IMR-90 (cell line): ENCODE measurements at regions not wholly inside any gene's neighbourhood (a gene's known extent, or its start where the extent isn't known, plus 50 kb on each side); places are given as distances from the start of the nearest gene placed in this dataset.

Experiments used
- ATAC-seq: fragments of 200-7000 bp; cut with Tn5 transposase; 2 replicates; pipeline ENCODE4 v1.9.1; 2020; ENCODE audit warnings: low read depth, mild to moderate bottlenecking, moderate library complexity
- BruUV-seq: library from RNA; stranded (reverse); fragments of 400-500 nt; replicated peaks from 2 replicates; lab custom pipeline; 2021; lab: Mats Ljungman, UMichigan
- CTCF ChIA-PET: fragments of 300-600 bp; formaldehyde crosslinking; extraction: SDS; loops from one replicate; lab custom pipeline; 2021; ENCODE audit warnings: antibody characterized with exemption; lab: Yijun Ruan, JAX
- POLR2A ChIA-PET: fragments of 300-600 bp; sonication (Branson Sonifier 250); formaldehyde crosslinking; loops from one replicate; lab custom pipeline; 2022; ENCODE audit warnings: antibody characterized with exemption; ENCODE audit not compliant: unreplicated experiment; lab: Charles Lee
- DNase-seq: peaks from one replicate; pipeline ENCODE4 v3.0.0; 2013
- H2AFZ ChIP-seq: replicated peaks from 2 replicates; pipeline ENCODE3; 2013; ENCODE audit warnings: low read length, mild to moderate bottlenecking; ENCODE audit not compliant: poor library complexity
- H2AK5ac ChIP-seq: 2 replicates; pipeline ENCODE4 v1.6.1; 2013; ENCODE audit warnings: low read depth, low read length, inconsistent platforms
- H2AK9ac ChIP-seq: replicated peaks from 2 replicates; pipeline ENCODE3; 2013; ENCODE audit warnings: mild to moderate bottlenecking, low read depth, low read length, moderate library complexity; ENCODE audit not compliant: poor library complexity
- H2BK120ac ChIP-seq: 2 replicates; pipeline ENCODE4 v1.6.1; 2013; ENCODE audit warnings: low read depth, low read length, inconsistent platforms
- H2BK15ac ChIP-seq: 3 replicates; pipeline ENCODE4 v1.6.1; 2013; ENCODE audit warnings: low read depth, low read length, inconsistent platforms
- H2BK20ac ChIP-seq: 2 replicates; pipeline ENCODE4 v1.6.1; 2013; ENCODE audit warnings: low read depth, mild to moderate bottlenecking, inconsistent platforms, low read length, moderate library complexity
- H2BK5ac ChIP-seq: 2 replicates; pipeline ENCODE4 v1.6.1; 2013; ENCODE audit warnings: mild to moderate bottlenecking, low read depth, low read length, inconsistent platforms; ENCODE audit not compliant: poor library complexity, severe bottlenecking
- H3K14ac ChIP-seq: replicated peaks from 2 replicates; pipeline ENCODE4 v1.6.1; 2013; ENCODE audit warnings: low read depth, low read length, inconsistent platforms
- H3K18ac ChIP-seq: 2 replicates; pipeline ENCODE4 v1.6.1; 2013; ENCODE audit warnings: low read depth, low read length, control low read depth
- H3K23ac ChIP-seq: 2 replicates; pipeline ENCODE4 v1.6.1; 2013; ENCODE audit warnings: low read depth, low read length, inconsistent platforms
- H3K27ac ChIP-seq: 2 replicates; pipeline ENCODE4 v1.5.1; 2013; ENCODE audit warnings: mild to moderate bottlenecking, control low read depth, low read length; ENCODE audit not compliant: insufficient read depth
- H3K27me3 ChIP-seq: 2 replicates; pipeline ENCODE4 v1.6.1; 2013; ENCODE audit warnings: low read length; ENCODE audit not compliant: control insufficient read depth, insufficient read depth
- H3K36me3 ChIP-seq: 2 replicates; pipeline ENCODE4 v1.6.1; 2013; ENCODE audit warnings: low read length, mixed read lengths; ENCODE audit not compliant: control insufficient read depth, insufficient read depth
- H3K4ac ChIP-seq: 2 replicates; pipeline ENCODE4 v1.6.1; 2013; ENCODE audit warnings: low read depth, low read length, inconsistent platforms
- H3K4me1 ChIP-seq: 2 replicates; pipeline ENCODE4 v1.6.1; 2013; ENCODE audit warnings: low read length, mixed read lengths; ENCODE audit not compliant: control insufficient read depth, insufficient read depth
- H3K4me2 ChIP-seq: 2 replicates; pipeline ENCODE4 v1.6.1; 2013; ENCODE audit warnings: low read depth, mild to moderate bottlenecking, control low read depth, low read length, moderate library complexity
- H3K4me3 ChIP-seq: 2 replicates; pipeline ENCODE4 v1.5.1; 2013; ENCODE audit warnings: low read depth, mild to moderate bottlenecking, control low read depth, low read length, moderate library complexity; ENCODE audit not compliant: insufficient read depth
- H3K56ac ChIP-seq: 2 replicates; pipeline ENCODE4 v1.6.1; 2013; ENCODE audit warnings: low read length, inconsistent platforms; ENCODE audit not compliant: insufficient read depth; ENCODE audit errors: extremely low read depth
- H3K79me1 ChIP-seq, 2 experiments: 2 replicates each; pipeline ENCODE4 v1.6.1; 2013; ENCODE audit warnings: low read length in 2 of 2, inconsistent platforms in 1 of 2, low read depth in 1 of 2
- H3K9ac ChIP-seq: 2 replicates; pipeline ENCODE4 v1.6.1; 2013; ENCODE audit warnings: low read depth, low read length, control low read depth
- H3K9me1 ChIP-seq: 2 replicates; pipeline ENCODE4 v1.6.1; 2013; ENCODE audit warnings: low read length, inconsistent platforms; ENCODE audit not compliant: insufficient read depth
- H3K9me3 ChIP-seq: 2 replicates; pipeline ENCODE4 v1.6.1; 2013; ENCODE audit warnings: low read length; ENCODE audit not compliant: control insufficient read depth, insufficient read depth
- H4K20me1 ChIP-seq: 2 replicates; pipeline ENCODE4 v1.6.1; 2013; ENCODE audit warnings: low read length, inconsistent platforms; ENCODE audit not compliant: insufficient read depth
- H4K5ac ChIP-seq: 2 replicates; pipeline ENCODE4 v1.6.1; 2013; ENCODE audit warnings: mild to moderate bottlenecking, low read depth, low read length, control low read depth
- H4K8ac ChIP-seq, 2 experiments: 2 replicates each; pipeline ENCODE4 v1.6.1; 2013; ENCODE audit warnings: low read depth in 2 of 2, low read length in 2 of 2, control low read depth in 1 of 2, inconsistent platforms in 1 of 2
- H4K91ac ChIP-seq: 2 replicates; pipeline ENCODE4 v1.6.1; 2013; ENCODE audit warnings: low read depth, low read length, inconsistent platforms; ENCODE audit not compliant: insufficient read depth
- ELK1 ChIP-seq: fragments of 150-350 bp; IDR thresholded peaks from 2 replicates; pipeline ENCODE4 v1.6.1; 2016; ENCODE audit warnings: low read depth, mild to moderate bottlenecking, low read length, moderate library complexity, borderline replicate concordance
- FOS ChIP-seq: fragments of 150-350 bp; IDR thresholded peaks from 2 replicates; pipeline ENCODE4 v1.6.1; 2016; ENCODE audit warnings: low read depth, low read length
- POLR2A ChIP-seq: IDR thresholded peaks from 2 replicates; pipeline ENCODE4 v1.6.1; 2012; ENCODE audit warnings: mild to moderate bottlenecking, low read depth, low read length
- USF2 ChIP-seq: fragments of 150-350 bp; IDR thresholded peaks from 2 replicates; pipeline ENCODE4 v1.6.1; 2017; ENCODE audit warnings: mild to moderate bottlenecking, antibody characterized with exemption, low read length, low read depth
- WGBS, 2 experiments: methylation state at CpG; one replicate each; pipeline versions ENCODE4 v1.1.5 to v1.1.7; 2013; ENCODE audit warnings: missing lambda C conversion rate in 2 of 2; ENCODE audit not compliant: insufficient read length in 1 of 2; ENCODE audit errors: extremely low coverage in 2 of 2; 5-methylcytosine and 5-hydroxymethylcytosine counted together
- dilution Hi-C: fragments of 300-500 bp; cut with HindIII; formaldehyde crosslinking; loops from one replicate; pipeline ENCODE4 v1.14.3; 2018; ENCODE audit warnings: low sequenced_read_pairs; ENCODE audit not compliant: unreplicated experiment
- in situ Hi-C: fragments of 300-500 bp; cut with MboI; formaldehyde crosslinking; loops from 3 replicates; pipeline ENCODE4 v1.14.3; 2019; ENCODE audit warnings: low sequenced_read_pairs, inconsistent platforms, mixed read lengths
- intact Hi-C: fragments of 100-400 bp; cut with micrococcal nuclease; formaldehyde crosslinking; loops from 2 replicates; pipeline ENCODE4 v1.10.0; 2022

GRCh38 chr12:114265036-114265435, 140.9 kb downstream of the TBX5 start:
- H3K4ac ChIP-seq = no peak overlapping the region
- dilution Hi-C loops = no loop called here
- no peak overlapping the region for H3K4me3 ChIP-seq
- no peak overlapping the region for H4K8ac ChIP-seq
- H3K27ac ChIP-seq = no peak overlapping the region
- H2AK5ac ChIP-seq = no peak overlapping the region
- H2BK5ac ChIP-seq = no peak overlapping the region
- BruUV-seq = no TSS peak
- no peak overlapping the region for H2BK20ac ChIP-seq
- ATAC-seq (no peak), DNase-seq (no peak)
- ChIA-PET POLR2A (no interaction called here), CTCF (no interaction called here)
- no peak overlapping the region for H3K14ac ChIP-seq
- no peaks in the 10 kb centered on the region for H3K79me1 ChIP-seq
- intact Hi-C loops = no loop called here
- H2AFZ ChIP-seq = no peak overlapping the region
- H3K9ac ChIP-seq = no peak overlapping the region
- no peak overlapping the region for H3K4me2 ChIP-seq
- 80% methylated on average over 1 of the region's 3 CpGs; no CpG with 5 or more reads in 1 of the 2 experiments for WGBS, 2 experiments
- no peaks in the 10 kb centered on the region for H3K9me3 ChIP-seq
- peaks cover 1% of the 10 kb centered on the region; the same call in 1 of the 2 replicates for H3K27me3 ChIP-seq
- TF ChIP-seq USF2 (no peak), ELK1 (no peak), POLR2A (no peak), FOS (no peak)
- H4K5ac ChIP-seq = no peak overlapping the region
- no peak overlapping the region for H2BK15ac ChIP-seq
- no peak overlapping the region for H4K91ac ChIP-seq
- no peak overlapping the region for H3K23ac ChIP-seq
- H3K9me1 ChIP-seq = no peaks in the 10 kb centered on the region
- H3K36me3 ChIP-seq = no peaks in the 10 kb centered on the region
- H2AK9ac ChIP-seq = no peak overlapping the region
- H4K20me1 ChIP-seq = no peaks in the 10 kb centered on the region
- H3K4me1 ChIP-seq = no peaks in the 10 kb centered on the region
- H3K56ac ChIP-seq = no peak overlapping the region
- H2BK120ac ChIP-seq = no peak overlapping the region
- in situ Hi-C loops = no loop called here
- no peak overlapping the region for H3K18ac ChIP-seq
